ENCODE measurements at regions not wholly inside any gene's neighbourhood (a gene's known extent, or its start where the extent isn't known, plus 50 kb on each side); places are given as distances from the start of the nearest gene placed in this dataset.

- no peak for TF ChIP-seq REST (IDR thresholded peaks at IDR 0.05; ENCODE audit: low read depth, low read length)
- no peak for TF ChIP-seq EZH2phosphoT487 (IDR thresholded peaks at IDR 0.05; ENCODE audit: borderline replicate concordance, low read depth)
- TF ChIP-seq MEF2A (IDR thresholded peaks at IDR 0.05; ENCODE audit: borderline replicate concordance, low read depth) = no peak
- TF ChIP-seq ZBTB33 (IDR thresholded peaks at IDR 0.05; ENCODE audit: borderline replicate concordance, low read depth) = no peak
- TF ChIP-seq MXI1 (IDR thresholded peaks at IDR 0.05; ENCODE audit: low read depth, low read length) = no peak
- TF ChIP-seq IRF3 (IDR thresholded peaks at IDR 0.05; ENCODE audit: low read depth, low read length) = no peak
- TF ChIP-seq ELF1 (IDR thresholded peaks at IDR 0.05) = no peak
- TF ChIP-seq SMC3 (IDR thresholded peaks at IDR 0.05; ENCODE audit: low read depth, low read length) = no peak
- no peak for TF ChIP-seq EP300 (IDR thresholded peaks at IDR 0.05; ENCODE audit: borderline replicate concordance in 1 of 2, low read depth in 1 of 2, low read length in 1 of 2)
- TF ChIP-seq RAD21 (IDR thresholded peaks at IDR 0.05; ENCODE audit: low read length) = no peak
These were observed 363.5 kb downstream of the BUD13 start (continued) for GRCh38 chr11:116409238-116409637.

GRCh38 chr11:116406042-116406441 lies 366.7 kb downstream of the BUD13 start:
- no peak for TF ChIP-seq ELF1 (IDR thresholded peaks at IDR 0.05)
- no peak for TF ChIP-seq TEAD4 (IDR thresholded peaks at IDR 0.05; ENCODE audit: borderline replicate concordance, insufficient read depth)
- TF ChIP-seq RFX5 (IDR thresholded peaks at IDR 0.05; ENCODE audit: low read length) = no peak
- TF ChIP-seq FOXM1 (IDR thresholded peaks at IDR 0.05; ENCODE audit: low read depth) = no peak
- TF ChIP-seq MXI1 (IDR thresholded peaks at IDR 0.05; ENCODE audit: low read depth, low read length) = no peak
- TF ChIP-seq TCF12 (IDR thresholded peaks at IDR 0.05) = no peak
- TF ChIP-seq CTCF (IDR thresholded peaks at IDR 0.05) = no peak
- TF ChIP-seq USF1 (IDR thresholded peaks at IDR 0.05; ENCODE audit: borderline replicate concordance, low read depth) = no peak
- TF ChIP-seq FOXJ3 (CRISPR knock-in tag; IDR thresholded peaks at IDR 0.05) = no peak
- no peak for TF ChIP-seq EZH2phosphoT487 (IDR thresholded peaks at IDR 0.05; ENCODE audit: borderline replicate concordance, low read depth)
- Histone ChIP-seq H3K27me3 (ENCODE audit: insufficient read depth) (no peaks in the 10 kb centered on the region), H3F3A (replicated peaks; ENCODE audit: insufficient read depth) (no peaks in the 10 kb centered on the region), H3K36me3 (replicated peaks in 1 of 2; ENCODE audit: control insufficient read depth in 1 of 2, insufficient read depth in 2 of 2, low read length in 1 of 2) (no peaks in the 10 kb centered on the region), H4K20me1 (ENCODE audit: insufficient read depth) (no peaks in the 10 kb centered on the region), H3K4me2 (no peak overlapping the region), H3K9ac (no peak overlapping the region), H3K9me3 (no peaks in the 10 kb centered on the region), H3K4me1 (ENCODE audit: control insufficient read depth in 1 of 2, insufficient read depth in 2 of 2, low read depth in 1 of 2, low read length in 1 of 2) (peaks cover 0 to 13% of the 10 kb centered on the region in 2 experiments; a peak in 1 of 4 replicates), H3K9me2 (no peaks in the 10 kb centered on the region), H3K79me2 (ENCODE audit: insufficient read depth) (no peaks in the 10 kb centered on the region), H3K27ac (ENCODE audit: low read depth in 2 of 2, low read length in 1 of 2) (no peak overlapping the region; a peak in 1 of 4 replicates), H3K4me3 (ENCODE audit: low read depth in 2 of 2, low read length in 1 of 2) (no peak overlapping the region; a peak in 1 of 4 replicates), H2AFZ (ENCODE audit: low read depth) (no peak overlapping the region)
- CTCF ChIA-PET = interaction anchor here (0.8 kb wide), 1 partner anchor 99 kb away, joined by 3 read pairs; no protein-coding TSS in a partner anchor
- 18% methylated on average over 1 of the region's 1 CpG for WGBS (ENCODE audit: low lambda C conversion rate)
- no peak for DNase-seq
- POLR2A ChIA-PET = no interaction called here

Measured in SK-N-SH (cell line).